Head of caudate nucleus (tissue), 42 donors: ENCODE measurements at regions not wholly inside any gene's neighbourhood (a gene's known extent, or its start where the extent isn't known, plus 50 kb on each side); places are given as distances from the start of the nearest gene placed in this dataset.

Experiments used
- DNase-seq, 42 donors: peaks; one replicate each; pipeline versions ENCODE4 v3.0.0 to v3.0.0-alpha.2; 2020 to 2021; ENCODE audit warnings: mixed read lengths in 7 of 42
- intact Hi-C: fragments of 100-400 bp; cut with DNase I; formaldehyde crosslinking; loops from one replicate; pipeline ENCODE4 v1.15.0; 2022

- intact Hi-C loops, result no loop called here
- DNase-seq, result no peak
Measured at GRCh38 chr11:123378096-123378495, 52.0 kb upstream of the GRAMD1B start.

GRCh38 chr11:123377355-123377754, 52.7 kb upstream of the GRAMD1B start:
- DNase-seq, result no peak
- intact Hi-C loops, result no loop called here

- DNase-seq, result no peak
- intact Hi-C loops, result no loop called here
Measured at GRCh38 chr11:123375832-123376231, 54.2 kb upstream of the GRAMD1B start.

GRCh38 chr11:123374622-123374968, 55.5 kb upstream of the GRAMD1B start:
- DNase-seq, result no peak
- intact Hi-C loops, result no loop called here

- intact Hi-C loops, result no loop called here
- no peak for DNase-seq
Measured at GRCh38 chr11:123373754-123374621, 56.1 kb upstream of the GRAMD1B start.

GRCh38 chr11:123371506-123372297, 58.4 kb upstream of the GRAMD1B start:
- no peak for DNase-seq
- intact Hi-C loops, result no loop called here

GRCh38 chr11:123366924-123367323, 63.1 kb upstream of the GRAMD1B start:
- intact Hi-C loops, result no loop called here
- DNase-seq, result no peak

GRCh38 chr11:123365955-123366354, 64.1 kb upstream of the GRAMD1B start:
- intact Hi-C loops, result no loop called here

GRCh38 chr11:123364080-123364479, 66.0 kb upstream of the GRAMD1B start:
- intact Hi-C loops, result no loop called here
- peak in 3 of 42 donors; percentile 9 to 25 (median 24) for DNase-seq

More at GRCh38 chr11:123365955-123366354, 64.1 kb upstream of the GRAMD1B start:
- DNase-seq, result no peak

- DNase-seq, result no peak
- intact Hi-C loops, result no loop called here
Measured at GRCh38 chr11:123363556-123363955, 66.5 kb upstream of the GRAMD1B start.

- intact Hi-C loops, result no loop called here
- DNase-seq, result peak in 13 of 42 donors; percentile 14 to 60 (median 34)
Measured at GRCh38 chr11:123362941-123363340, 67.1 kb upstream of the GRAMD1B start.

- intact Hi-C loops, result no loop called here
- no peak for DNase-seq
Measured at GRCh38 chr11:123362186-123362585, 67.9 kb upstream of the GRAMD1B start.

GRCh38 chr11:123361110-123361509, 69.0 kb upstream of the GRAMD1B start:
- intact Hi-C loops, result no loop called here
- no peak for DNase-seq

- no peak for DNase-seq
- intact Hi-C loops, result no loop called here
Measured at GRCh38 chr11:123360267-123360936, 69.7 kb upstream of the GRAMD1B start.

- peak in 28 of 42 donors; percentile 9 to 60 (median 34) for DNase-seq
- intact Hi-C loops, result no loop called here
Measured at GRCh38 chr11:123357990-123358827, 71.9 kb upstream of the GRAMD1B start.

GRCh38 chr11:123357353-123357989, 72.6 kb upstream of the GRAMD1B start:
- peak in 1 of 42 donors; percentile 25 for DNase-seq
- intact Hi-C loops, result no loop called here

GRCh38 chr11:123356539-123356938, 73.5 kb upstream of the GRAMD1B start:
- DNase-seq, result no peak
- intact Hi-C loops, result no loop called here

GRCh38 chr11:123354371-123354975, 75.6 kb upstream of the GRAMD1B start:
- no peak for DNase-seq
- intact Hi-C loops, result no loop called here
